ENCODE measurements at regions not wholly inside any gene's neighbourhood (a gene's known extent, or its start where the extent isn't known, plus 50 kb on each side); places are given as distances from the start of the nearest gene placed in this dataset.

- TF ChIP-seq, protein P1, sequence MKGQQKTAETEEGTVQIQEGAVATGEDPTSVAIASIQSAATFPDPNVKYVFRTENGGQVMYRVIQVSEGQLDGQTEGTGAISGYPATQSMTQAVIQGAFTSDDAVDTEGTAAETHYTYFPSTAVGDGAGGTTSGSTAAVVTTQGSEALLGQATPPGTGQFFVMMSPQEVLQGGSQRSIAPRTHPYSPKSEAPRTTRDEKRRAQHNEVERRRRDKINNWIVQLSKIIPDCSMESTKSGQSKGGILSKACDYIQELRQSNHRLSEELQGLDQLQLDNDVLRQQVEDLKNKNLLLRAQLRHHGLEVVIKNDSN (IDR thresholded peaks at IDR 0.05), result no peak
- no peak for TF ChIP-seq NFIC (IDR thresholded peaks at IDR 0.05)
- TF ChIP-seq YY1 (IDR thresholded peaks at IDR 0.05; ENCODE audit: low read depth), result no peak
- TF ChIP-seq TEAD4 (IDR thresholded peaks at IDR 0.05), result no peak
- no peak for TF ChIP-seq EP300 (IDR thresholded peaks at IDR 0.05; ENCODE audit: borderline replicate concordance)
- TF ChIP-seq, protein P2, sequence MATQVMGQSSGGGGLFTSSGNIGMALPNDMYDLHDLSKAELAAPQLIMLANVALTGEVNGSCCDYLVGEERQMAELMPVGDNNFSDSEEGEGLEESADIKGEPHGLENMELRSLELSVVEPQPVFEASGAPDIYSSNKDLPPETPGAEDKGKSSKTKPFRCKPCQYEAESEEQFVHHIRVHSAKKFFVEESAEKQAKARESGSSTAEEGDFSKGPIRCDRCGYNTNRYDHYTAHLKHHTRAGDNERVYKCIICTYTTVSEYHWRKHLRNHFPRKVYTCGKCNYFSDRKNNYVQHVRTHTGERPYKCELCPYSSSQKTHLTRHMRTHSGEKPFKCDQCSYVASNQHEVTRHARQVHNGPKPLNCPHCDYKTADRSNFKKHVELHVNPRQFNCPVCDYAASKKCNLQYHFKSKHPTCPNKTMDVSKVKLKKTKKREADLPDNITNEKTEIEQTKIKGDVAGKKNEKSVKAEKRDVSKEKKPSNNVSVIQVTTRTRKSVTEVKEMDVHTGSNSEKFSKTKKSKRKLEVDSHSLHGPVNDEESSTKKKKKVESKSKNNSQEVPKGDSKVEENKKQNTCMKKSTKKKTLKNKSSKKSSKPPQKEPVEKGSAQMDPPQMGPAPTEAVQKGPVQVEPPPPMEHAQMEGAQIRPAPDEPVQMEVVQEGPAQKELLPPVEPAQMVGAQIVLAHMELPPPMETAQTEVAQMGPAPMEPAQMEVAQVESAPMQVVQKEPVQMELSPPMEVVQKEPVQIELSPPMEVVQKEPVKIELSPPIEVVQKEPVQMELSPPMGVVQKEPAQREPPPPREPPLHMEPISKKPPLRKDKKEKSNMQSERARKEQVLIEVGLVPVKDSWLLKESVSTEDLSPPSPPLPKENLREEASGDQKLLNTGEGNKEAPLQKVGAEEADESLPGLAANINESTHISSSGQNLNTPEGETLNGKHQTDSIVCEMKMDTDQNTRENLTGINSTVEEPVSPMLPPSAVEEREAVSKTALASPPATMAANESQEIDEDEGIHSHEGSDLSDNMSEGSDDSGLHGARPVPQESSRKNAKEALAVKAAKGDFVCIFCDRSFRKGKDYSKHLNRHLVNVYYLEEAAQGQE (IDR thresholded peaks at IDR 0.05; ENCODE audit: low read depth), result no peak
- no peak for TF ChIP-seq ZBTB7A (IDR thresholded peaks at IDR 0.05; ENCODE audit: low read depth)
- no peak for TF ChIP-seq FOXM1 (IDR thresholded peaks at IDR 0.05; ENCODE audit: borderline replicate concordance, low read depth)
- TF ChIP-seq TCF12 (IDR thresholded peaks at IDR 0.05; ENCODE audit: low read depth), result no peak
- TF ChIP-seq EGR1 (IDR thresholded peaks at IDR 0.05), result no peak
- TF ChIP-seq TAF1 (IDR thresholded peaks at IDR 0.05; ENCODE audit: low read depth), result no peak
- TF ChIP-seq CEBPB (IDR thresholded peaks at IDR 0.05), result no peak
- TF ChIP-seq CREB1 (IDR thresholded peaks at IDR 0.05; ENCODE audit: low read depth), result no peak
These were observed 77.7 kb downstream of the CRYGS start for GRCh38 chr3:186466391-186466974.

DNA sequence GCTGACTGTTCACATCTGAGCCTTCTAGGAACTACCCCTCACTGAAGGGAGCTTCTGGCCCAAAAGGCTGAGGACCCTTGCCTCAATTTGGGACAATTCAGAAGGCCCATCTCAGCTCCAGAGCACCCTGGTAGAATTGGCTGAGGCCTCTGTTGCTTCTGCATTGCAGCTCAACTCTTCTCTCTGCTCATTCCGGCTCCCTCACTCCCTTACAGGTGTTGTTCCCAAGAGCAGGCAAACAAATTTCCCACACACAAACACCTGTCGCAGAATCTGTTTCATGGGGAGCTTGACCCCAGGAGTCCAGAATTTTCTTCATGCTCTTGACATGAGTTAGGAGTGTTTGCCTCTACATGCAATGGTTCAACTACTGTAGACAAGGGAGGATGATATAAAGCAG is 78.7 kb downstream of the CRYGS start:
- TF ChIP-seq, protein P1 (IDR thresholded peaks at IDR 0.05), result no peak
- TF ChIP-seq ZBTB7A (IDR thresholded peaks at IDR 0.05; ENCODE audit: low read depth) (no peak), CEBPB (IDR thresholded peaks at IDR 0.05) (no peak), FOXM1 (IDR thresholded peaks at IDR 0.05; ENCODE audit: borderline replicate concordance, low read depth) (no peak), TEAD4 (IDR thresholded peaks at IDR 0.05) (no peak), TAF1 (IDR thresholded peaks at IDR 0.05; ENCODE audit: low read depth) (no peak), TCF12 (IDR thresholded peaks at IDR 0.05; ENCODE audit: low read depth) (no peak), MAX (IDR thresholded peaks at IDR 0.05) (no peak), NFIC (IDR thresholded peaks at IDR 0.05) (no peak)
- TF ChIP-seq, protein P2 (IDR thresholded peaks at IDR 0.05; ENCODE audit: low read depth), result no peak

DNA sequence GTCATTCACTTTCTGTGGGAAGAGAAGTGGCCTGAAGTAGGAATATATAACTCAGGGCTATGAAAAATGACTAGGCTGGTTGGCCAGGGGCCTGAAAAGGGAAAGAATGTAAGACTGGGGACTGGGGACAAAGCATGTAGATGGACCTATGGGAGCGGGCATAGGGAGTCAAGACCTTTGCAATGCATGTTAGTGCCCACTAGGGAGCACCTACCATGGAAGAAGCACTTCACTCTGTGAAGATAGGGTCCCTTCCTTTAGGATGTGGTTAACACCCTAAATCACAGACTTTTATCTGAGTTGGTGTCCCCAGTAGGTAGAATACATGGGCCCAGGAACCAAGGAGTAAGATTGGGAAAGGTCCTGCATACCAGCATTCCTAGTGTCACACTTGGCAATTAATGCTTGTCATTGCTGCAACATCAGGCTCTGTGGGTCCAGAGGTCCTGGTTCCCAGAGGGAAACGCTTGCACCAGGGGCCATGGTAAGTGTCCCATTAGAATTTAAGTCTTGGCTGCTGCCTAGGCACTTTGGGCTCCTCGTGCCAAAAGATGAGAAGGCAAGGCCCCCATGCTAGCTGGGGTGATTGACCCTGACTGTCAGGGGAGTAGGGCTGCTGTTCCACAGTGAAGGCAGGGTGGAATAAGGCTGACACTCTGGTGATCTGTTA is 79.6 kb downstream of the CRYGS start:
- TF ChIP-seq RAD21 (IDR thresholded peaks at IDR 0.05; ENCODE audit: low read depth) (no peak; the same call in 1 of the 2 replicates), EGR1 (IDR thresholded peaks at IDR 0.05) (no peak), TCF12 (IDR thresholded peaks at IDR 0.05; ENCODE audit: low read depth) (no peak), MAX (IDR thresholded peaks at IDR 0.05) (no peak), CREB1 (IDR thresholded peaks at IDR 0.05; ENCODE audit: low read depth) (no peak), FOXM1 (IDR thresholded peaks at IDR 0.05; ENCODE audit: borderline replicate concordance, low read depth) (no peak), YY1 (IDR thresholded peaks at IDR 0.05; ENCODE audit: low read depth) (no peak), CEBPB (IDR thresholded peaks at IDR 0.05) (no peak), ZBTB7A (IDR thresholded peaks at IDR 0.05; ENCODE audit: low read depth) (no peak), EP300 (IDR thresholded peaks at IDR 0.05; ENCODE audit: borderline replicate concordance) (no peak), TAF1 (IDR thresholded peaks at IDR 0.05; ENCODE audit: low read depth) (no peak), TEAD4 (IDR thresholded peaks at IDR 0.05) (no peak), NFIC (IDR thresholded peaks at IDR 0.05) (no peak)
- TF ChIP-seq, protein P1 (IDR thresholded peaks at IDR 0.05), result no peak
- TF ChIP-seq, protein P2 (IDR thresholded peaks at IDR 0.05; ENCODE audit: low read depth), result no peak
